ENCODE measurements at regions not wholly inside any gene's neighbourhood (a gene's known extent, or its start where the extent isn't known, plus 50 kb on each side); places are given as distances from the start of the nearest gene placed in this dataset.

GRCh38 chr14:24693353-24693737 is 59.4 kb upstream of the GZMB start:
- TF ChIP-seq CTCF (IDR thresholded peaks at IDR 0.05), result no peak
- no peak for TF ChIP-seq ZFX (IDR thresholded peaks at IDR 0.05; ENCODE audit: borderline replicate concordance)

All from 22Rv1 (cell line).